Ascending aorta (tissue), 2 donors: ENCODE measurements at regions not wholly inside any gene's neighbourhood (a gene's known extent, or its start where the extent isn't known, plus 50 kb on each side); places are given as distances from the start of the nearest gene placed in this dataset.
A peak's percentile ranks its signal among the peaks of the same experiment; 100 is the strongest.
"Not testable (repeated sequence)": the region's sequence is repeated elsewhere in the genome, so short reads cannot be mapped to it uniquely, and the experiment has no call there.

ENCODE experiments used
- DNase-seq, 2 donors: peaks; one replicate each; pipeline ENCODE4 v3.0.0-alpha.2; 2019; ENCODE audit warnings: low spot score in 2 of 2
- H3K27ac ChIP-seq, 2 donors: fragments of 200-600 bp; sonication (generic); one replicate each; pipeline ENCODE4 v1.5.1; 2016 to 2017; ENCODE audit warnings: mild to moderate bottlenecking in 1 of 2
- H3K27me3 ChIP-seq: fragments of 200-600 bp; sonication (generic); one replicate; pipeline ENCODE4 v1.5.1; 2017
- H3K36me3 ChIP-seq, 2 donors: fragments of 200-600 bp; sonication (generic); one replicate each; pipeline ENCODE4 v1.5.1; 2016
- H3K4me1 ChIP-seq, 2 donors: fragments of 200-600 bp; sonication (generic); one replicate each; pipeline ENCODE4 v1.5.1; 2016 to 2017; ENCODE audit warnings: mild to moderate bottlenecking in 1 of 2
- H3K4me3 ChIP-seq, 2 donors: fragments of 200-600 bp; sonication (generic); one replicate each; pipeline ENCODE4 v1.5.1; 2016 to 2017; ENCODE audit warnings: mild to moderate bottlenecking in 1 of 2
- H3K9me3 ChIP-seq, 2 donors: fragments of 200-600 bp; sonication (generic); one replicate each; pipeline ENCODE4 v1.5.1; 2016
- CTCF ChIP-seq, 3 experiments: fragments of 200-600 bp in 2 of 3; fragments of 450-650 bp in 1 of 3; sonication (generic) in 2 of 3; IDR thresholded peaks; one replicate each; pipeline ENCODE4 v1.5.1; 2016 to 2019; ENCODE audit warnings: antibody characterized with exemption in 3 of 3, mild to moderate bottlenecking in 1 of 3, moderate library complexity in 1 of 3
- intact Hi-C: fragments of 100-400 bp; cut with DNase I; formaldehyde crosslinking; loops from one replicate; pipeline ENCODE4 v1.15.1; 2023

DNA sequence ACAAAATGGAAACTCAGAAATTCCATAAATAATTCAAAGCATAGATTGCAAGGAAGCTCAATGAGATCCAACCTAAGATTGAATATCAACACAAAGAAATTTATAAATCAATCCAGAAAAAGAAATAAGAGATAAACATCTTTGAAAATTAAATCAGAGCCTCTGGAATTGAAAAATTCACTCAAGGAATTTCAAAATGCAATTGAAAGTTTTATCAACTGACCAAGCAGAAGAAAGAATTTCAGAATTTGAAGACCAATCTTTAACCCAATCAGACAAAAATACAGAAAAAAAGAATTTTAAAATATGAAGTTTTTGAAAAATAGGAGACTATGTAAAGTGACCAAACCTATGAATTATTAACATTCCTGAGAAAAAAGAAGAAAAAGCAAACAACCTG is 134.1 kb downstream of the GASK1B start:
- intact Hi-C loops: no loop called here
- no peaks in the 10 kb centered on the region for H3K27me3 ChIP-seq
- H3K4me1 ChIP-seq: no peaks in the 10 kb centered on the region
- H3K9me3 ChIP-seq: peaks cover 0 to 11% of the 10 kb centered on the region in 2 donors
- H3K27ac ChIP-seq: no peak overlapping the region
- no peak overlapping the region for H3K4me3 ChIP-seq
- no peaks in the 10 kb centered on the region for H3K36me3 ChIP-seq
- no peak for TF ChIP-seq CTCF (IDR thresholded peaks at IDR 0.05)
- DNase-seq: no peak

GRCh38 chr4:158036998-158037397 is 135.8 kb downstream of the GASK1B start:
- no peak overlapping the region for H3K27ac ChIP-seq
- no peak for TF ChIP-seq CTCF (IDR thresholded peaks at IDR 0.05)
- no peak for DNase-seq
- no peaks in the 10 kb centered on the region for H3K27me3 ChIP-seq
- H3K4me1 ChIP-seq: no peaks in the 10 kb centered on the region
- peaks cover 0 to 11% of the 10 kb centered on the region in 2 donors for H3K9me3 ChIP-seq
- H3K36me3 ChIP-seq: no peaks in the 10 kb centered on the region
- intact Hi-C loops: no loop called here
- H3K4me3 ChIP-seq: no peak overlapping the region

- peaks cover 0 to 11% of the 10 kb centered on the region in 2 donors for H3K9me3 ChIP-seq
- TF ChIP-seq CTCF (IDR thresholded peaks at IDR 0.05): no peak
- no peak for DNase-seq
- H3K36me3 ChIP-seq: no peaks in the 10 kb centered on the region
- no peaks in the 10 kb centered on the region for H3K4me1 ChIP-seq
- intact Hi-C loops: no loop called here
- no peak overlapping the region for H3K27ac ChIP-seq
- H3K27me3 ChIP-seq: no peaks in the 10 kb centered on the region
- H3K4me3 ChIP-seq: no peak overlapping the region
These were observed 137.1 kb downstream of the GASK1B start for GRCh38 chr4:158035662-158036195.

DNA sequence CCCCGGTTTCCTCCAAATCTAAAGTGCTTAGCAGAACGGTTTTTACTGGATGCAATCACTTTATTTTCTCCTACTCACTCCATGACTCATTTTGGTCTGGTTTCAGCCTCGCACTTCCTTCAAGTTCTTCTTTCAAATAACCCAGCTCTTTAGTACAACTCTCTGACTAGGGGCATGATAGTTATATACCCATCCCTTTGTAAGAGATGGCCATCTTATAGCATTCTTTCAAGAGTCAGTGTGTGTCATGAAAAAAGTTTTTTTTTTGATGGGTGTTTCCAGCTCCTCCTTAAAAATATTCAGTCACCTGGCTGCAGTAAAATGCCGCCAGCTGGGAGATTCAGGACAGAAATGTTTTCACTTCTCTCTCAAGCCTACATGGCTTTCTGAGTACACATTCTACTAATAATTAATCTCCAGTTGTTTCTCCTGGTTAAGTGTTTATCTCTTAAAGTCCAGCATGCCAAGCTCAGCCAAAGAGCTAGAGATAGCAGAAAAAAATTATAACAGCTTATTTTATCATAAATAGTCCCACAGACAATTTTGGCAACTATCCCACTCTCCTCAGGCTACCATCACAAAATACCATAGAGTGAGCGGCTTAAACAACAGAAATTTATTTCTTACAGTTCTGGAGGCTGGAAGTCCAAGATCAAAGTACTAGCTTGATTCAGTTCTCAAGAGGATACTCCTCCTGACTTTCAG is 139.3 kb downstream of the GASK1B start:
- H3K27me3 ChIP-seq: no peaks in the 10 kb centered on the region
- H3K27ac ChIP-seq: peak overlapping the region; percentile 31 to 67
- TF ChIP-seq CTCF (IDR thresholded peaks at IDR 0.05): no peak
- no peak overlapping the region for H3K4me3 ChIP-seq
- intact Hi-C loops: loop anchor here (5.0 kb wide), 1 partner anchor 34 kb away; no protein-coding TSS in a partner anchor
- no peaks in the 10 kb centered on the region for H3K36me3 ChIP-seq
- no peak for DNase-seq
- no peaks in the 10 kb centered on the region for H3K4me1 ChIP-seq
- H3K9me3 ChIP-seq: peaks cover 6 to 13% of the 10 kb centered on the region in 2 donors

DNA sequence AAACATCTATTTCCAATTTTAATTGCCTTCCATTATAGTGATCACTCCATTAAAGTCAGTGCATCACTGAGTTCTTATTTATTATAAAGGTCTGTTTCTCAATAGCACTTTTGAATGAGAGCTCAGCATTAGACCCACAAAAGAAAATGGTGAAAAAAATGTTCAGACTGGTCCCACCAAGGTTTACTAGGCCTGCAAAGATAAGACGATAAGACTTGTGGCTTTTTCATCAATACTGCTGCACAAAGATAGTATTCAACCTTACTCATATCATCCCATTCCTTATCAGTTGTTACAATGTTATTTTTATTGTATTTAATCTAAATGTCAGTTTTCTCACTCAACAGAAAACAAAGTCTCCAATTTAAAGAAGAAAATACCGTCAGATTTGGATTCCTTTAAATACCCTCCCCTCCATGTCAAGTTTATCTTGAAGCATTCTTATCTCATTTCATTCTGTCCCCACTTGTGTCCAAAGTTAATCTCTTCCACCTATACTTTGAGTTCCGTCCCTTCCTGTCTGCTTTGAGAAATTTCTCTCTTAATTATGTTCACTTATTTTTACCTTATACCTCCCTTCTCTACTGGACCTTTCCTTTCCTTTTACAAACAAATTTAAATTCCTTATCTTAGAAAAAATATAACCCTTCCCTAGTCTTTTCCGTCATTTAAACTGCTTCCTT is 140.0 kb downstream of the GASK1B start:
- TF ChIP-seq CTCF (IDR thresholded peaks at IDR 0.05): no peak
- intact Hi-C loops: loop anchor here (5.0 kb wide), 1 partner anchor 34 kb away; no protein-coding TSS in a partner anchor

GRCh38 chr4:158028381-158028780 is 144.4 kb downstream of the GASK1B start:
- H3K36me3 ChIP-seq, DNase-seq: not testable (repeated sequence)

More for the DNA sequence above, 140.0 kb downstream of the GASK1B start:
- Histone ChIP-seq H3K36me3 (no peaks in the 10 kb centered on the region), H3K27me3 (no peaks in the 10 kb centered on the region), H3K4me1 (no peaks in the 10 kb centered on the region), H3K27ac (peak overlapping the region; percentile 67 to 71), H3K9me3 (peaks cover 8 to 15% of the 10 kb centered on the region in 2 donors), H3K4me3 (no peak overlapping the region)
- no peak for DNase-seq

More at GRCh38 chr4:158028381-158028780, 144.4 kb downstream of the GASK1B start:
- intact Hi-C loops, H3K27me3 ChIP-seq, H3K27ac ChIP-seq, H3K4me1 ChIP-seq, H3K4me3 ChIP-seq: not testable (repeated sequence)
- H3K9me3 ChIP-seq: peaks cover 8 to 22% of the 10 kb centered on the region in 2 donors
